CD14-positive monocyte (primary cell): ENCODE measurements at regions not wholly inside any gene's neighbourhood (a gene's known extent, or its start where the extent isn't known, plus 50 kb on each side); places are given as distances from the start of the nearest gene placed in this dataset.

ENCODE experiments used
- DNase-seq, 3 donors: peaks; one replicate each; pipeline ENCODE4 v3.0.0-alpha.2; 2011 to 2022
- H2AFZ ChIP-seq: 2 replicates; pipeline ENCODE4 v1.6.0; 2012; ENCODE audit warnings: mild to moderate bottlenecking, low read depth, low read length, inconsistent platforms; ENCODE audit not compliant: insufficient read depth, poor library complexity, severe bottlenecking
- H3K27ac ChIP-seq, 2 donors: 1 replicate in 1 of 2; 2 replicates in 1 of 2; pipeline ENCODE4 v1.5.1; 2012 to 2013; ENCODE audit warnings: low read length in 2 of 2, control low read depth in 1 of 2, inconsistent platforms in 1 of 2, low read depth in 1 of 2, mild to moderate bottlenecking in 1 of 2
- H3K27me3 ChIP-seq, 2 donors: one replicate each; pipeline versions ENCODE4 v1.6.0 to v1.6.1; 2011 to 2013; ENCODE audit warnings: low read length in 2 of 2; ENCODE audit not compliant: control insufficient read depth in 2 of 2, insufficient read depth in 2 of 2
- H3K36me3 ChIP-seq, 2 donors: replicated peaks in 1 of 2; 1 replicate in 1 of 2; 2 replicates in 1 of 2; pipeline versions ENCODE4 v1.5.1 to v1.6.1; 2012 to 2013; ENCODE audit warnings: low read length in 2 of 2, control low read depth in 1 of 2, inconsistent platforms in 1 of 2, mild to moderate bottlenecking in 1 of 2; ENCODE audit not compliant: insufficient read depth in 2 of 2, control insufficient read depth in 1 of 2
- H3K4me1 ChIP-seq, 2 donors: 1 replicate in 1 of 2; 2 replicates in 1 of 2; pipeline versions ENCODE4 v1.5.1 to v1.6.1; 2012 to 2013; ENCODE audit warnings: low read length in 2 of 2, control low read depth in 1 of 2, inconsistent platforms in 1 of 2, mild to moderate bottlenecking in 1 of 2, moderate library complexity in 1 of 2; ENCODE audit not compliant: insufficient read depth in 2 of 2, control insufficient read depth in 1 of 2
- H3K4me2 ChIP-seq: replicated peaks from 2 replicates; pipeline ENCODE3; 2012; ENCODE audit warnings: low read length, moderate library complexity, mild to moderate bottlenecking; ENCODE audit not compliant: poor library complexity, severe bottlenecking; ENCODE audit errors: extremely low read depth
- H3K4me3 ChIP-seq, 3 experiments: fragments of 200-600 bp in 1 of 3; sonication (generic) in 1 of 3; replicated peaks in 1 of 3; 1 replicate in 2 of 3; 2 replicates in 1 of 3; pipeline ENCODE4 v1.5.1; 2011 to 2013; ENCODE audit warnings: low read length in 3 of 3, mild to moderate bottlenecking in 3 of 3, control low read depth in 2 of 3, low read depth in 2 of 3, inconsistent platforms in 1 of 3, moderate library complexity in 1 of 3
- H3K79me2 ChIP-seq: 2 replicates; pipeline ENCODE4 v1.6.0; 2012; ENCODE audit warnings: mild to moderate bottlenecking, control low read depth, inconsistent platforms, low read length, moderate library complexity; ENCODE audit not compliant: insufficient read depth
- H3K9ac ChIP-seq: 2 replicates; pipeline ENCODE4 v1.6.0; 2017; ENCODE audit warnings: low read length, mild to moderate bottlenecking; ENCODE audit not compliant: insufficient read depth, poor library complexity, severe bottlenecking
- H3K9me3 ChIP-seq, 2 donors: replicated peaks in 1 of 2; 1 replicate in 1 of 2; 2 replicates in 1 of 2; pipeline versions ENCODE4 v1.5.1 to v1.6.1; 2012 to 2013; ENCODE audit warnings: low read length in 2 of 2, control low read depth in 1 of 2; ENCODE audit not compliant: control insufficient read depth in 1 of 2, insufficient read depth in 1 of 2
- H4K20me1 ChIP-seq: 2 replicates; pipeline ENCODE4 v1.6.0; 2012; ENCODE audit warnings: mild to moderate bottlenecking, low read length, control low read depth, moderate library complexity; ENCODE audit not compliant: insufficient read depth
- H3K27ac Mint-ChIP-seq, 7 donors: one replicate each; pipeline ENCODE4 v1.8.0; 2020; ENCODE audit warnings: mild to moderate bottlenecking in 7 of 7, mixed read lengths in 7 of 7, moderate library complexity in 6 of 7, inconsistent platforms in 2 of 7
- H3K27me3 Mint-ChIP-seq, 3 donors: one replicate each; pipeline ENCODE4 v1.8.0; 2021 to 2022; ENCODE audit warnings: low read depth in 3 of 3, mild to moderate bottlenecking in 3 of 3, mixed read lengths in 3 of 3, moderate library complexity in 3 of 3, inconsistent platforms in 1 of 3
- H3K36me3 Mint-ChIP-seq, 2 donors: one replicate each; pipeline ENCODE4 v1.8.0; 2020; ENCODE audit warnings: mixed read lengths in 2 of 2, inconsistent platforms in 1 of 2, mild to moderate bottlenecking in 1 of 2
- H3K4me1 Mint-ChIP-seq: one replicate; pipeline ENCODE4 v1.8.0; 2020; ENCODE audit warnings: mild to moderate bottlenecking, mixed read lengths
- H3K4me3 Mint-ChIP-seq, 2 donors: one replicate each; pipeline ENCODE4 v1.8.0; 2020; ENCODE audit warnings: mild to moderate bottlenecking in 2 of 2, mixed read lengths in 2 of 2, moderate library complexity in 1 of 2
- H3K9me3 Mint-ChIP-seq, 7 donors: one replicate each; pipeline ENCODE4 v1.8.0; 2020 to 2022; ENCODE audit warnings: mixed read lengths in 7 of 7, mild to moderate bottlenecking in 6 of 7, moderate library complexity in 6 of 7, inconsistent platforms in 2 of 7
- CTCF ChIP-seq: fragments of 200-600 bp; IDR thresholded peaks from one replicate; pipeline ENCODE4 v1.8.0; 2022; ENCODE audit warnings: antibody characterized with exemption, mild to moderate bottlenecking
- WGBS: methylation state at CpG from one replicate; pipeline ENCODE4 v1.1.5; 2013; ENCODE audit warnings: missing lambda C conversion rate; ENCODE audit not compliant: insufficient coverage; 5-methylcytosine and 5-hydroxymethylcytosine counted together
- intact Hi-C, 2 donors: fragments of 100-400 bp; cut with micrococcal nuclease; formaldehyde crosslinking; loops; one replicate each; pipeline versions ENCODE4 v1.15.0 to v1.15.1; 2023

- Histone ChIP-seq H3K9me3 (peaks cover 3 to 10% of the 10 kb centered on the region in 2 donors), H4K20me1 (no peaks in the 10 kb centered on the region), H3K27ac (no peak overlapping the region), H3K4me2 (no peak overlapping the region), H3K9ac (no peak overlapping the region), H3K4me1 (no peaks in the 10 kb centered on the region), H3K79me2 (no peaks in the 10 kb centered on the region), H3K27me3 (no peaks in the 10 kb centered on the region), H2AFZ (no peak overlapping the region), H3K36me3 (no peaks in the 10 kb centered on the region), H3K4me3 (no peak overlapping the region)
- no peak overlapping the region for H3K27ac Mint-ChIP-seq
- H3K36me3 Mint-ChIP-seq = no peaks in the 10 kb centered on the region
- no peaks in the 10 kb centered on the region for H3K4me1 Mint-ChIP-seq
- TF ChIP-seq CTCF = no peak
- H3K4me3 Mint-ChIP-seq = no peak overlapping the region
- no peaks in the 10 kb centered on the region for H3K27me3 Mint-ChIP-seq
- 100% methylated on average over 1 of the region's 1 CpG for WGBS
- no peak for DNase-seq
- H3K9me3 Mint-ChIP-seq = peaks cover 0 to 3% (median 0%) of the 10 kb centered on the region in 7 donors
- intact Hi-C loops = no loop called here
Observed at GRCh38 chr11:26830218-26830617, 108.4 kb upstream of the SLC5A12 start.

DNA sequence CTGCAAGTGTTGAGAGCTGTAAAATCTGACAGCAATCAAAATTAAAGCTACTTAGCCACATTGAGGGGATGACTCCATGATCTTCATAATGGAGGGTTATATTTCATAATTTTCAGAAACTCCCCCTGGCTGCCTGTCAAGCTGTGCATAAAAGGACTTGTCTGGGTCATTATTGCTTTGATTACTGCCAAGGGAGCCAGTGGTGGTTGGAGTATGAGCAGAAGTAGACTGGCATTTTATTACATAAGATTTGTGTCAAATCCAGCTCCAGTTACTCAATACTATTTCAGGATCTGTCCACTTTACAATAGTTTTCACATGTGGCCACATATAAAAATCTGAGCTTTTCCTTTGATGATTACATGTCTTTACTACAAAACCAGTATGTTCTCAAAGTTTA, 108.9 kb upstream of the SLC5A12 start:
- Histone ChIP-seq H3K27ac (no peak overlapping the region), H3K4me1 (no peaks in the 10 kb centered on the region), H3K79me2 (no peaks in the 10 kb centered on the region), H3K4me3 (no peak overlapping the region), H3K27me3 (no peaks in the 10 kb centered on the region), H3K36me3 (no peaks in the 10 kb centered on the region), H2AFZ (no peak overlapping the region), H3K9me3 (peaks cover 3 to 10% of the 10 kb centered on the region in 2 donors), H4K20me1 (no peaks in the 10 kb centered on the region), H3K9ac (no peak overlapping the region), H3K4me2 (no peak overlapping the region)
- Mint-ChIP-seq H3K27ac (no peak overlapping the region), H3K36me3 (no peaks in the 10 kb centered on the region), H3K9me3 (peaks cover 0 to 3% (median 0%) of the 10 kb centered on the region in 7 donors), H3K27me3 (no peaks in the 10 kb centered on the region), H3K4me3 (no peak overlapping the region), H3K4me1 (no peaks in the 10 kb centered on the region)
- intact Hi-C loops = no loop called here
- no peak for TF ChIP-seq CTCF
- DNase-seq = no peak
